BLaER1 (cell line): ENCODE measurements at regions not wholly inside any gene's neighbourhood (a gene's known extent, or its start where the extent isn't known, plus 50 kb on each side); places are given as distances from the start of the nearest gene placed in this dataset.
"Not testable (repeated sequence)": the region's sequence is repeated elsewhere in the genome, so short reads cannot be mapped to it uniquely, and the experiment has no call there.

Source experiments
- H3K27ac ChIP-seq: shearing (Covaris generic); formaldehyde crosslinking; 2 replicates; pipeline ENCODE4 v1.8.1; 2022
- H3K27me3 ChIP-seq: shearing (Covaris generic); formaldehyde crosslinking; 2 replicates; pipeline ENCODE4 v1.8.1; 2022
- H3K36me3 ChIP-seq: shearing (Covaris generic); formaldehyde crosslinking; 2 replicates; pipeline ENCODE4 v1.8.1; 2022
- H3K4me1 ChIP-seq: shearing (Covaris generic); formaldehyde crosslinking; 2 replicates; pipeline ENCODE4 v1.8.1; 2022
- H3K4me2 ChIP-seq: shearing (Covaris generic); formaldehyde crosslinking; 2 replicates; pipeline ENCODE4 v1.8.1; 2022
- H3K4me3 ChIP-seq: shearing (Covaris generic); formaldehyde crosslinking; 2 replicates; pipeline ENCODE4 v1.8.1; 2022
- H3K9ac ChIP-seq: shearing (Covaris generic); formaldehyde crosslinking; 2 replicates; pipeline ENCODE4 v1.8.1; 2022
- H3K9me3 ChIP-seq: shearing (Covaris generic); formaldehyde crosslinking; 2 replicates; pipeline ENCODE4 v1.8.1; 2022
- H4K20me1 ChIP-seq: shearing (Covaris generic); formaldehyde crosslinking; 2 replicates; pipeline ENCODE4 v1.8.1; 2022
- Cebpa-rat ChIP-seq: shearing (Covaris generic); IDR thresholded peaks from 2 replicates; pipeline ENCODE4 v1.8.1; 2022

DNA sequence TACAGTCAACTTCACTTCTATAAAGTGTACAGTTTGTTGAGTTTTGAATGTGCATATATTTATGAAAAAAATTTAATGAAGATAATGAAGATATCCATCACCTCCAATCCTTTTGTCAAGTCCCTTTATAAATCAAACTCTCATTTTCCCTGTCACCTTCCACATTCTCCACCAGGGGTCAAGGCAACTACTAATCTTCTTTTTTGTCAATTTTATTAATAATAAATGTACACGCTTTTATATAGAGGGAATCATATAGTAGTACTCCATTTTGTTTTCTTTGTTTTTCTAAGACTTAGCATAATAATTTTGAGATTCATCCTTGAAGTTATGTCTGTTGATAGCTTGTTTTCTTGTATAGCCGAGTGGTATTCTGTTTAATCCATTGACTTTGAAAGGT is 1594.2 kb upstream of the PRMT6 start:
- H3K4me2 ChIP-seq, result no peak overlapping the region
- H3K27ac ChIP-seq, result no peak overlapping the region
- H3K9me3 ChIP-seq, result no peaks in the 10 kb centered on the region
- no peak overlapping the region for H3K4me3 ChIP-seq
- no peak overlapping the region for H3K9ac ChIP-seq
- no peaks in the 10 kb centered on the region for H4K20me1 ChIP-seq
- TF ChIP-seq Cebpa-rat, result no peak
- H3K36me3 ChIP-seq, result no peaks in the 10 kb centered on the region
- no peaks in the 10 kb centered on the region for H3K27me3 ChIP-seq
- H3K4me1 ChIP-seq, result no peaks in the 10 kb centered on the region

DNA sequence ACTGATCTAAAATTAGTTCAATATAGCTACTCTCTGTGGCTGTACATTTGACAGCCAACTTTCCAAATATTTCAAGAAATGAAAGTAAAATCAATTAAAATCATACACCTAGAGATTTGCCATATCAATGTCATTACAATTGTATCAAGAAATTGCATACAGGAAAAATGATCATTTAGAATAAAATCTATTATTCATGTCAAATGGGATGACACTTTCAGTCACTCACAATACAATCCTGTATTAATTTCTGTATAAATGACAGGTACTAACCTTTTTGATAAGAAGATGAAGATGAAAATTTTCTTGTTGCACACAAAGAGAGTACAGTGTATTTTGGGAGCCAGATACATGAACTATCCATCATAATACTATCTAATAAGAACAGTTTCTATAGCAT is 1588.9 kb upstream of the PRMT6 start:
- Histone ChIP-seq H3K27me3 (no peaks in the 10 kb centered on the region), H3K9me3 (no peaks in the 10 kb centered on the region), H3K9ac (no peak overlapping the region), H3K27ac (no peak overlapping the region), H3K4me2 (no peak overlapping the region), H3K4me3 (no peak overlapping the region), H3K4me1 (no peaks in the 10 kb centered on the region), H4K20me1 (no peaks in the 10 kb centered on the region), H3K36me3 (no peaks in the 10 kb centered on the region)
- TF ChIP-seq Cebpa-rat, result no peak

DNA sequence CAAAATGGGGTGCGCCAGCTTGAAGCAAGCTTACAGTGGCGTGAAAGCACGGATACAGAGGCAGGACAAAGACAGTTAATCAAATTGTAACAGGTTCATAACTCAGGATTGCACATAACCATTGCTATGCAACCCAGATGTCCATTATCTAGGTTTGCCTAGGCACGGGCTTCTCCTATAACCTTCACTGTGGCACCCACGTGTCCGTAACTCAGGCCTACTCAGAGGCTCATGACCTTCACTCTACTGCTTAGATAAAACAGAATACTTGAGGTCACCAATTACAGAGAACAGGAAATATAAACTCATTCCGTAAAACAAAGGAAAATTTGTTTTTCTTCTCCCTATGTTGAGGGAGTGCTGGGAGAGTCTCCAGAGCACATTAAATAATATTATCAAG is 1585.9 kb upstream of the PRMT6 start:
- H3K27ac ChIP-seq, H3K27me3 ChIP-seq, H4K20me1 ChIP-seq, H3K4me3 ChIP-seq, H3K4me1 ChIP-seq, H3K9ac ChIP-seq, H3K4me2 ChIP-seq, H3K36me3 ChIP-seq, H3K9me3 ChIP-seq: not testable (repeated sequence)

DNA sequence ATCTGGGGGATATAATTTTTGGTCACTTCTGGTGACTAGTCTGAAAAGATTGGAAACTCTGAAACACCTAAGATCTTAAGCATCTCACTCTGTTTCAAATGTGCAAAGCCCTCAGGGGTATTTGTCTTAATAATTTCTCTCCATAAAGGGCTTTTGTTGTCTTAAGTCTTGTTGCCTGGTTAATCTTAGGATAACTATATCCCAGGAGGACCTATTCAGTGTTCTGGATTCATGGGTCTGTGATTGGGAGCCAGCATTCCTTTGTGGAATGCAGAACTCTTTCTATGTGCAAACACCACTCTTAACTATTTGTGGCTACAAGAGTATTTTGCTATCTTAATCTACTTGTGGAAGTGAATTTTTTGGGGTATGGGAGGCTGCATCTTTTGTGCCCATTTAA is 1573.0 kb upstream of the PRMT6 start:
- peaks cover 4% of the 10 kb centered on the region; the same call in 1 of the 2 replicates for H3K9me3 ChIP-seq
- no peaks in the 10 kb centered on the region for H4K20me1 ChIP-seq
- no peak for TF ChIP-seq Cebpa-rat
- H3K4me3 ChIP-seq, result no peak overlapping the region
- H3K4me2 ChIP-seq, result no peak overlapping the region
- H3K27me3 ChIP-seq, result no peaks in the 10 kb centered on the region
- H3K27ac ChIP-seq, result no peak overlapping the region
- H3K36me3 ChIP-seq, result no peaks in the 10 kb centered on the region
- peaks cover 10% of the 10 kb centered on the region; the same call in 1 of the 2 replicates for H3K4me1 ChIP-seq
- no peak overlapping the region for H3K9ac ChIP-seq

DNA sequence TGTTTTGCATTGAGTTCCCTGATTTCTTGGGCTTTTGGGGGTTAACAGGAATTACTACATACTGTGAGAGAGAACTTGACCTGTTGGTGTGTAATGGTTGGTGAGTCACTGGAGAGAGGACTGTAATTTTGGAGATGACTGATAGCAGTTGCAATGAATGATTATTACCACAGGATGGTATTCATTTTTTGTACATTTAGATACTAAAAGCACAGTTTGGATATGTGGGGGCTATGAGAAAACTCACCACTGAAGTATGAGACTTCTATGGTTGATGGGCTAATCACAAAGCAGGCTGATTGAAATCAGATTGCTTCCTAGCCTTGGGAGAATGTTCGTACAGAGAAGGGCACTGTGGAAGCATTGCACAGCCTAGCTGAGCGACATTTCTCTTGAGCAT is 1571.3 kb upstream of the PRMT6 start:
- no peak for TF ChIP-seq Cebpa-rat
- H4K20me1 ChIP-seq, result no peaks in the 10 kb centered on the region
- peaks cover 3% of the 10 kb centered on the region; the same call in 1 of the 2 replicates for H3K4me1 ChIP-seq
- H3K9ac ChIP-seq, result no peak overlapping the region
- no peak overlapping the region for H3K4me3 ChIP-seq
- peaks cover 4% of the 10 kb centered on the region; the same call in 1 of the 2 replicates for H3K9me3 ChIP-seq
- H3K4me2 ChIP-seq, result no peak overlapping the region
- no peak overlapping the region for H3K27ac ChIP-seq
- H3K36me3 ChIP-seq, result no peaks in the 10 kb centered on the region
- no peaks in the 10 kb centered on the region for H3K27me3 ChIP-seq

DNA sequence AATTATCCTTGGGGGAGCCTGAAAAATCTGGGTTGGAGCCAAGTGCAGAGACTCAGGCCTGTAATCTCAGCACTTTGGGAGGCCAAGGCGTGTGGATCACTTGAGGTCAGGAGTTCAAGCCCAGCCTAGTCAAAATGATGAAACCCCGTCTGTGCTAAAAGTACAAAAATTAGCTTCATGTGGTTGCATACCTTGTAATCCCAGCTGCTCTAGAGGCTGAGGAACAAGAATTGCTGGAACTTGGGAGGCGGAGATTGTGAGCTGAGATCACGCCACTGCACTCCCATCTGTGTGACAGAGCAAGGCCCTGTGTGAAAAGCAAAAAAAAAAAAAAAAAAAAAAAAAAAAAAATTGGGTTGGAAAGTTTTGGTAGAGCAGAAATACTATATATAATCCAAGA is 1563.6 kb upstream of the PRMT6 start:
- H3K4me1 ChIP-seq, result no peaks in the 10 kb centered on the region

DNA sequence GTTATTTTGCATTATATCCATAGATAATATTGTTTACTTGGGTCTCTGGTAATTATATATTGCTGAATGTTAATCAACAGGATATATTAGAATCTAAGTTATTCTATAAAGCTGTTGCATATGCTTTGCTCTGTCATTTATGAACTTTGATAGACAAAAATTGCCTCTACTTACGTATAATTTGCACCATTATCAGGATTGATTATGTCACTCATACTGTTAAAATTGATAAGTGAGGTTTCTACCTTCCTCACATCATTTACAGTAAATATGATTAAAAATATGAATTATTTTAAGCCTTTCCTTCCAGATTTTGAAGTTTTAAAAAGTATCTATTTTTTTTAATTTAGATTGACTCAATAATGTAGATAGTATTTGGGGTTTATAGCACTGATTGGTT is 1540.4 kb upstream of the PRMT6 start:
- no peak overlapping the region for H3K9ac ChIP-seq

More for the DNA sequence above, 1563.6 kb upstream of the PRMT6 start:
- H3K27me3 ChIP-seq, result no peaks in the 10 kb centered on the region
- H3K9ac ChIP-seq, result no peak overlapping the region
- no peak for TF ChIP-seq Cebpa-rat
- no peak overlapping the region for H3K27ac ChIP-seq
- no peaks in the 10 kb centered on the region for H3K9me3 ChIP-seq
- no peaks in the 10 kb centered on the region for H4K20me1 ChIP-seq
- H3K4me2 ChIP-seq, result no peak overlapping the region
- H3K4me3 ChIP-seq, result no peak overlapping the region
- H3K36me3 ChIP-seq, result no peaks in the 10 kb centered on the region

DNA sequence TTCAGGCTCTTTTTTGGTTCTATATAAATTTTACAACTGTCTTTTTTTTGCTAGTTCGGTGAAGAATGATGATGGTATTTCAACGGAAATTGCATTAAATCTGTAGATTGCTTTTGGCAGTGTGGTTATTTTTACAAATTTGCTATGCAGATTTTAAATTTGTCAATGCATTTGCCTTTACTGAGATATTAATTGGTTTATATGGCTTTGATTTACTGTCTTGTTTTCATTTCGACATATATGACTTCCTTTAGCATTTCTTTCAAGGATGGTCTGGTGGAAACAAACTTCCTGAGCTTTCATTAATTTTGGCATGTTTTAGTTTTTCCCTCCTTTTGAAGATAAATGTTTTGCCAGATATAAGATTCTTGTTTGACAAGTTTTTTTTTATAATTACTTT is 1522.5 kb upstream of the PRMT6 start:
- no peaks in the 10 kb centered on the region for H3K4me1 ChIP-seq
- H4K20me1 ChIP-seq, result no peaks in the 10 kb centered on the region
- no peaks in the 10 kb centered on the region for H3K36me3 ChIP-seq
- no peak for TF ChIP-seq Cebpa-rat
- no peak overlapping the region for H3K4me2 ChIP-seq
- H3K27ac ChIP-seq, result no peak overlapping the region
- no peak overlapping the region for H3K9ac ChIP-seq
- H3K4me3 ChIP-seq, result no peak overlapping the region
- no peaks in the 10 kb centered on the region for H3K27me3 ChIP-seq
- H3K9me3 ChIP-seq, result no peaks in the 10 kb centered on the region

More for the DNA sequence above, 1540.4 kb upstream of the PRMT6 start:
- no peaks in the 10 kb centered on the region for H3K9me3 ChIP-seq
- H3K27me3 ChIP-seq, result no peaks in the 10 kb centered on the region
- no peaks in the 10 kb centered on the region for H4K20me1 ChIP-seq
- H3K4me2 ChIP-seq, result no peak overlapping the region
- no peaks in the 10 kb centered on the region for H3K4me1 ChIP-seq
- H3K36me3 ChIP-seq, result no peaks in the 10 kb centered on the region
- no peak overlapping the region for H3K4me3 ChIP-seq
- no peak for TF ChIP-seq Cebpa-rat
- no peak overlapping the region for H3K27ac ChIP-seq

DNA sequence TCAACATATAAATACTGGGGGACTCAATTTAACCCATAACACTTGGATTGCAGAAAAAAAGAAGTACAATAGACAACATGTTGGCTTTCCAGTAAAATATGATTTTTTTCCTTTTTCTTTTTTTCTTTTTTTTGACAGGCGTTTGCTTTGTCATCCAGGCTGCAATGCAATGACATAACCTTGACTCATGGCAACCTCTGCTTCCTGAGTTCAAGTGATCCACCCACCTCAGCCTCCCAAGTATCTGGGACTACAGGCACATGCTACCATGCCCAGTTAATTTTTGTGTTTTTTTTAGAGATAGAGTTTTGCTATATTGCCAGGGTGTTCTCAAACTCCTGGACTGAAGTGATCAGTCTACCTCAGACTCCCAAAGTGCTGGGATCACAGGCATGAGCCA is 1512.0 kb upstream of the PRMT6 start:
- Histone ChIP-seq H3K4me1 (no peaks in the 10 kb centered on the region), H3K4me2 (no peak overlapping the region), H4K20me1 (no peaks in the 10 kb centered on the region), H3K4me3 (no peak overlapping the region), H3K9me3 (peaks cover 12% of the 10 kb centered on the region; the same call in 1 of the 2 replicates), H3K27ac (no peak overlapping the region), H3K9ac (no peak overlapping the region), H3K36me3 (no peaks in the 10 kb centered on the region), H3K27me3 (no peaks in the 10 kb centered on the region)
- no peak for TF ChIP-seq Cebpa-rat

DNA sequence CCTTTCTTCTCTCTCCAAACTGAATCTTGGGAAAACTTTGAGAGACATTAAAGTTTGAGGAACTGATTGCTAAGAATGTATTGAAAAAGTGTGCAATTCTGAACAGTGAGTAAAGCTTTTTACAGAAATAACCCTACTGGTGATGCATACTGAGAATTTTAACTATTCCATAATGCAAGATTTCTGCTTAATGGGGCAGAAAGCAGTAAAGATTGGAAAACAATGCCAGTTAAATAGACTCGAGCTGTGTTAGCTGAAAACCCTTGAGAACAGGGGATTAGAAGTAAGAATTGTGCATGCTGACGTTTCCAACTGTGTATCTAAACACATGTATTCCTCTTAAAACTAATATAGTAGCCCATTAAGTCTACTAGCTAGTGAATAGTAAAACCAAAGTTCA is 1500.2 kb upstream of the PRMT6 start:
- Histone ChIP-seq H3K36me3 (no peaks in the 10 kb centered on the region), H3K9ac (no peak overlapping the region), H3K4me3 (no peak overlapping the region), H3K4me2 (no peak overlapping the region), H3K27ac (no peak overlapping the region), H3K27me3 (no peaks in the 10 kb centered on the region), H3K4me1 (no peaks in the 10 kb centered on the region), H3K9me3 (no peaks in the 10 kb centered on the region), H4K20me1 (no peaks in the 10 kb centered on the region)
- TF ChIP-seq Cebpa-rat, result no peak

DNA sequence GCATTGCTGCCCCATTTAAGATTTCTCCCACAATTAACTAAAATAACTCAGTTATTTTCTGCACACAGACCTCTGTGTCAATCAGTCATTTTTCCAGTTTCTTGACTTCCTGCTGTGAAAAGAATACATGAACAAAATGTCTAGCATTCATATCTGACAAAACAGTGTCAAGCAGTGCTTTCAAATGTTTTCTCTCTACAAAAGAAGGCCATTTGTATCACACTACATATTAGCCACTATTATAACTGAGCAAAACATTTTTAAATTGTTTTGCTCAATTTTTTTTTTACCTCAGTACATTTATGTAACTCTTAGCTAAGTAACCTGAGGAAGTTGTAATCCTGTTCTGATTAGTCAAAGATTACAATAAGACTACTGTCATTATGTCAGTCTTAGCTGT is 1498.5 kb upstream of the PRMT6 start:
- Histone ChIP-seq H3K4me2 (no peak overlapping the region), H3K4me1 (no peaks in the 10 kb centered on the region), H3K27me3 (no peaks in the 10 kb centered on the region), H3K27ac (no peak overlapping the region), H3K36me3 (no peaks in the 10 kb centered on the region), H4K20me1 (no peaks in the 10 kb centered on the region), H3K9ac (no peak overlapping the region), H3K9me3 (no peaks in the 10 kb centered on the region), H3K4me3 (no peak overlapping the region)
- no peak for TF ChIP-seq Cebpa-rat
